HuH-7 (cell line): ENCODE measurements at regions not wholly inside any gene's neighbourhood (a gene's known extent, or its start where the extent isn't known, plus 50 kb on each side); places are given as distances from the start of the nearest gene placed in this dataset.
A peak's percentile ranks its signal among the peaks of the same experiment; 100 is the strongest.

Experiments used
- DNase-seq: peaks from one replicate; pipeline ENCODE4 v3.0.0; 2011; ENCODE audit warnings: low spot score

GRCh38 chr11:116473206-116473769, 299.5 kb downstream of the BUD13 start:
- DNase-seq = no peak

GRCh38 chr11:116472651-116473050, 300.1 kb downstream of the BUD13 start:
- no peak for DNase-seq

DNA sequence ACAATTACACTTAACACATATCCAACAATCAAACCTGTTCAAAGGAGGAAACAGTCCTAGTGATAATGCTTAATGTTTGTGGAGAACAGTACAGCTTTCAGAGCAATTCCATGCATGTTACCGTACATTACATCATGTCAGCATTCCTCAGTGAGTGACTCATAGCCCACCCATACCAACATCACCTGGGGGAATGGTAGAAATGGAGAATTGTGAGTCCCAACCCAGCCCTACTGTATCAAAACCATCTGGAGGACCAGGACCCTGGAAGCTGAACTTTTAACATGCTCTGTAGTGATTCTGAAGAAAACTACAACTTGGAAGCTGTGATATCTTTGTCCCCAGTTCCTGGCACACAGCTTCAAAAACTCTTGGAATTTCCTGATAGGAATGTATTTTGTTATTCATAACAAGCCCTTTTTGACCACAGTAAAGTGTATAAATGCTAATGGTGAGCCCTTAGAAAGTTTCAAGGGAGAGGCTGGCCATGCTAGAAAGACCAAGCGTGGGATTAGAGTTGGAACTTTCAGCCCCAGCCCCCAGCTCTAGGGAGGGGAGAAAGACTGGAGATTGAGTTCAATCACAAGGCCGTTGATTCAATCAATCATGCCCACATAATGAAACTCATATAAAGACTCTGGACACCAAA, 301.1 kb downstream of the BUD13 start:
- DNase-seq = no peak

- DNase-seq = no peak
Observed at GRCh38 chr11:116468699-116469098, 304.1 kb downstream of the BUD13 start.

DNA sequence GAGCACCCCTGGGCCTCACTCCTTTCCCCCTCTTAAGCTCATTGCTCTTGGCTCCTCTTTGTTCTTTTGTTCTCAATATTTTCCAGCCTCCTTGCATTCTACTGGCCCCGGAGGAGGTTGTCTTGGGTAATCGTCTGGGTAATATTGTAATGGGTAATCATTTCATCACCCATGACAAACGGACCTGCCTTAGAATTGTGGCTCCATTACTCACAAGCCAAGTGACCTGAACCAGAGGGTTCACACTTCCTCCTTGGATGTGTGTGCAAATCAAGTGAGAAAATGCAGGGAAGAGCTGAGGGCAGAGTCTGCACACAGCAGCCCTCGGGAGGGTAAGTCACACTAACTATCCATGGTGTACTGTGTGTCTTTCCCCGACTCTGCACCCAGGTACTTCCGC, 305.0 kb downstream of the BUD13 start:
- no peak for DNase-seq

DNA sequence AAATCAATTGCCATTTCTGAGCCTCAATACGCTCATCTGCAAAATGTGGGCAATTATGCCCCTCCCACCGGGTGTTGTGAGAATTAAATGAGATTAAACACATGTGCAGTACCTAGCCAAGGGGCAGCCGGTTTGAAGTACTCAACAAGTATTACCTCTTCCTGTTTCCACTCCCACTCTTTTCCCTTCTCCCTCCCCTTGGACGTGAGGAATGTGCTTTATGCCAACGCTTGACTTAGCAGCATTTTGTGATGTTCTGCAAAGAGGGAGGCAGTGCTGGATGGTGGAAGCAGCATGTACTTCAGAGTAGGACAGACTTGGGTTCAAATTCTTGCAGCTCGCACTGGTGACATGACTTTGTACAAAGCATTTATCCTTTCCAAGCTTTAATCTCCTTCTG, 306.0 kb downstream of the BUD13 start:
- no peak for DNase-seq

DNA sequence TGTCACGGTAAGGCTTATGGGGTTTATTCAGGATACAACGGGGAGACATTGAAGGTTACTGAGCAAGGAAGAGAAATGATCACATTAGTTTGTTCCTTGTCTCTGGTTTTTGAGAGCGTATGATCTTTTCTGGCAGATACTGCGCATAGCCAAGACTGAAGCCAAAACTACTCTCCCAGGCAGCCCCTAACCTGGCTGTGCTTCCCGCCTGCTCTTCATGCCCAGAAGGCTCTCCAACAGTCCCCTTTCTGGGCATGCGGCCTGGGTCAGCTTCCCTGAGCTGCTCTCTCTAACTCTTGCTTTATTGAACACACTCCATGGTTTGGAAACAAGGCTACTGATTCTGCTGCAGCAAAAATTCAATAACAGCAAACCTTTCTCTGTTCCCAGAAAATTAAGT, 306.6 kb downstream of the BUD13 start:
- no peak for DNase-seq

- DNase-seq = no peak
Observed at GRCh38 chr11:116465056-116465455, 307.7 kb downstream of the BUD13 start.

DNA sequence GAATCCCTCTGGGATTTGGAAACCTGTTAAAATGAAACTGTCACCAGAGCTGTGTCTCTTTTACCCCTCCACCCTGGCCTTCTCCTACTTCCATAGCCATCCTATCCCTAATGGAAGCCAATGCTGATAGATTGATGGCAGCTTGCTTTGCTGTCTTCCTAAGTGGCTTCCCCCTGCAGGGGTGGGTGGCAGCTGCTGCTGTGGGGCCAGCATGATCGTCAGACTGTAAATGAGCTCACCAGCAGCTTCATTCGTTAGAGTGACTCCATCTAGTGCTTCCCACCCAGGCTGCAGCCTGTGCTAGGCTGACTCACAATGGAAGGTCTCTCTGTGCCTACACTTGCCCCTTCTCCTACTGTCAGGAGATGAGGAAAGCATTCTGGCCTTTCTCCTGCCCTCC, 311.0 kb downstream of the BUD13 start:
- no peak for DNase-seq

- DNase-seq = no peak
Observed at GRCh38 chr11:116460156-116460920, 312.4 kb downstream of the BUD13 start.

- no peak for DNase-seq
Observed at GRCh38 chr11:116459185-116460045, 313.4 kb downstream of the BUD13 start.

- no peak for DNase-seq
Observed at GRCh38 chr11:116458546-116458945, 314.2 kb downstream of the BUD13 start.

- no peak for DNase-seq
Observed at GRCh38 chr11:116457336-116458007, 315.3 kb downstream of the BUD13 start.

DNA sequence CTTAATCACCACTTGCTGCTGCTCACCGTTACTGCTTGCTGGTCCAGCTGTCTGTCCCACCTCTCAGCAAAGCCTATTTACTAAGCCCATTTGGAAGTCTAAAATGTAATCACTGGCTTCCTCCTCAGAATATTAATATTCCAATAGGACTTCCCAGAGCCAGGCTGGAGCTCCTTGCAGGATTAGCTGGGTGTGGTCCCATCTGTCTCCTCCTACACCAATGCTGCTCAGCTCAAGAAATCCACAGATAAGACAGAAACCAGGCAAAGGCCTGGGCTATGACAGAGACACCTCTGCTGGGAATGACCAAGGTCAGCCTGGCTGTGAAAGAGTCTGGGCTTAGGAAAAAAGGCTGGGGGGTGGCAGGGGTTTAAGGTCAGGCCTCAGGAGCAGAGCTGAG, 317.8 kb downstream of the BUD13 start:
- no peak for DNase-seq

DNA sequence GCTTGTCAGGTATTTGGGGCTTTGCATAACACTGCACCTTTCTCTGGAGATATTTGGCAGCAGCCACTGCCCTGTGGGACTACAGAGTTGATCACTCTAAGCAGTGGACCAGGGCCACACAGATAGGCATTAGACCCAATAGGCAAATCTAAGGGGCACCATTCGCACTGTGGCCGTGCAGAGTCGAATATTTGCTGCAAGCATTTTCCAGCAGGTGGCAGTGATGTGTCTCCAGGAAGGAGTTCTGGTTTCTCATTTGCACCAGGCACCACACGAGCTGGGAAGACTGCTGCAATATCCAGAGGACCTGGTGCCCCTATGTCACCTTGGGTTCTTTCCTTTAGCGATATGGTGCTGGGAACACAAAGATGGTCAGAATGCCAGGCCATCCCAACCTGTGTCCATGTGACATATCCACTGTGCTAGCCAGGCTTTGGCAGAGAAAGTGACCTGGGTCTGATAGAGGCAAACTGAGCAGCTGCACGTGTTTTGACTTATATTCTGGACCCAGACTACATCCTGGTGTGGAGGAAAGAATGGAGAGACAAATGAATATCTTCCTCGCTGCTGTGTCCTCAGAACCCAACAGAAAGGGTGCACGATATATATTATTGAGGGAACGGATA, 318.7 kb downstream of the BUD13 start:
- DNase-seq = peak; percentile 43

- DNase-seq = no peak
Observed at GRCh38 chr11:116452461-116452860, 320.3 kb downstream of the BUD13 start.

DNA sequence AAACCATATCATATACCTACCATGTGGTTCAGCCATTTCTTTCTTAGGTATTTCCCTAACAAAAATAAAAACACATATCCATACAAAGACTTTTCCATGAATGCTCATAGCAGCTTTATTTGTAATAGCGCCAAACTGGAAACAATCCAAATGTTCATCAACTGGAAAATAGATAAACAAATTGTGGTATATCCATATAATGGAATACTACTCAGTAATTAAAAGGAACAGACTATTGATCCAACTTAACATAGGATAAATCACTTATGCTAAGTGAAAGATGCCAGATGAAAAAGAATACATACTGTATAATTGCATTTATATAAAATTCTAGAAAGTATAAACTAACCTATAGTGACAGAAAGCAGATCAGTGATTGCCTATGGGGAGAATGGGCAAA, 323.3 kb downstream of the BUD13 start:
- DNase-seq = no peak

GRCh38 chr11:116446048-116446941, 326.5 kb downstream of the BUD13 start:
- no peak for DNase-seq

DNA sequence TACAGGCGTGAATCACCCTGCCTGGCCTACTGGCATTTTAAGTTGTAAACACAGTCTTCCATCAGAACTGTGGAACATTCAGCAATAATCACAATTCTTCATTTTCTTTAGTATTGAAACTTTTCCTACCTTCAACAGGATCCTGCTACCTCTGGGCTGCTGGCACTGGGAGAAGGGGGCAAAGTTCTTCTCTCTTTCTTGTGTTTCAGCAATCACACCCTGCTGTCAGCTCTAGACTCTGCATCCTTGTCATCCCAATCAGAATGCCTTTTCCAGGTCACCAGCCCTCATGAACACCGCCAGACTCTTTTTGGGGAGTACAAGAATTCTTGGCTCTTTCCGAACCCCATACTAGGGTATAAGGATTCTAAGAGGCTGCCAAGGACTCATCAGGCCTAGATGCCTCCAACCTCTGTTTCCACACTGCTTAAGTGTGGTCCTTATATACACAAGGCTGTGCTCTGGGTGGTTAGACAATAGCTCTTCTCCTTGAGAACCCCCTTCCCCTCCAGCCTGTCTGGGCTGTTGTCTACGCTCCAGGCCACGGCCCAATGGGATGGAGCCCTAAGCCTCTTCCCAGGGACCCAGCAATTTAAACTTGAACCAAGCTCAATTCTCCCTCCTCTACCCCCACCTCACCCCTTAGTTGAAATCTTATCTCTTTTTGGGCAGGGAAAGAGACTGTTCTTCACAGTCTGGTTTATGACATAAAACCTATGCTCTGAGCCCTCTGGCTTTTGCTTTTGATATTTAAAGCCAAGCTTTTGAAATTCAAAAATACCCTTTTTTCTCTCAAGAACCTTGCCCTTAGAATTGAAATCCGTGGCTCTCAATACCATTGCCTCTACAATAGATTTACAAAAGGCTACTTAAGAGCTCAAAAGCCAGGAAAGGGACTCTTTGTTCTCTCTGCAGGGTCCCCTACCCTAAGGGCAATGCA, 327.4 kb downstream of the BUD13 start:
- DNase-seq = no peak
